HG03460 (cell line): ENCODE measurements at regions not wholly inside any gene's neighbourhood (a gene's known extent, or its start where the extent isn't known, plus 50 kb on each side); places are given as distances from the start of the nearest gene placed in this dataset.
"Not testable (repeated sequence)": the region's sequence is repeated elsewhere in the genome, so short reads cannot be mapped to it uniquely, and the experiment has no call there.

ENCODE experiments used
- ATAC-seq: cut with Tn5 transposase; IDR thresholded peaks from one replicate; pipeline ENCODE4 v1.9.1; 2021; ENCODE audit not compliant: unreplicated experiment

DNA sequence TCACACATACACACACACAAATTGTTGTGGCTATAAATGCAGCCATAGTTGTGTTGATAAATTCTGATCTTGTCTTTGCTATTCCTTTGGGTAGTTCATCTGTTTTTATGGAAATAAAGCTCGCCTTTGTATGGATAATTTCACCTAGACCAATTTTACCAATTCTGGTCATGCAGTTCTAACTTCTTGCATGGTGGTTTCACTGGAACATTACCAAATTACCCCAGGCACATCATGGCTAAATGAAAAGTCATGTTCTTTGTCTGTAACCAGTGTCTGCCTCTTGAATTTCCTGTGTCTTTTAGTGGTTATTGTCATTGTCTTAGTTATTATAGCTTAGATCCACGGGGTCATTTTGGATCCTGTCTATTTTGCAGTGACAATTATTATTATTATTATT is 50.3 kb upstream of the TMC1 start:
- ATAC-seq: no peak

DNA sequence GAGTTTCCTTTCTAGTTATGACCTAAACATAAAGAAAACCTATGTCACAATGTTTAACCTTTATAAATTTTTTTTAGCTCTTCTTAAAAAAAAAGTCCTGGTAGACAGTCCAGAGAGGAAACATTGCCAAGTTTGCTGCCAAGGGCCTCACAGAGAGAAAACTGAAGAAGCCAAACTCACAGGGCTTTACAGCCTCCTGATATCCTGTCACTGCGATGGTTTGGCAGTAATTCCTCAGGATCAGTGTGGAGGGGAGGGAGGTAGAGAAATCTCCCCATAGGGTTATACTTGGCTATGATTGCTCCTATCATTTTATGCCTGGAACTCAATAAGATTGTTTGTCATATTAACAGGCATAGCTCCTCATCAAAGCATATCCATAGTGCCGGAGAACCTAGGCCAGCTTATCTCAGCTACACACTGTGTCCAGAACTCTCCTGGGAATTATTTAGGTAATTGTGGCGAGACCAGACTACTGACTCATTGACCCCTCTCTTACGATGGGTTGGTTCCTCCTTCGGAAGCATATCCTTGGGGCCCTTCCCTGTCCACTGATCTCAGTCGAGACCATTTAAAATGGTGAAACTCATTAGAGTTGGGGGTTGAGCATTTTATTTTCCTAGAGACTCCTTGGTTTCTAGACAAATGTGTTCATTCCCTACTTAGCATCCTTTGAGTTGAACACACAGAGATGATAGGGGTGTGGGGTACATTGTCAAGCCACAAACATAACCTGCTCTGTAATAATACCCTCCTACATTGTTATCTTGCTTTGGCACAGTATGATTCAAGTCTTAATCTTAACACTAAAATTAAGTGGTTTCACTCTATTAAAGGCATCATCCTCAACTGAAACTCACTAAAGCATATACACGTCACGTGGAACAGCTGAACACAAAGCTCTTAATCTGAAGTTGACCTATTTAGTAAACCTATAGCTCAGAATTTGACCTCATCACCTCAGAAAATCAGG is 53.4 kb upstream of the TMC1 start:
- no peak for ATAC-seq

DNA sequence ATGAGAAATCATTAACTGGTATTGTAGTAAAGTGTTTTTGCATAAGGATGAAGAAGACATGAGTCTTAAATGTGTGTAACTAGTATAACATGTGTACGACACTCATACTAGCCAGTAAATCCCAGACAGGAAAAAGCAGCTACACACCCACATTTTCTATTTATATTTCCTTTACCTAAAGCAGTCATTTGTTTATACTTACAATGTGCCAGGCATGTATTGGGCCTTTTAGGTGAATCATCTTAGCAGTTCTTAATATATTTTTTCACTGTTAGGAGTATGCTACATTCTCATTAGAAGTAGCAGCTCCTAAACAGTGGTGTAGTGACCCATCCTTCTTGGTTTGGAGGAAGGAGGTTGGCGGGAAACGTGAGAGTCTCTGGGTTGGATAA is 55.8 kb upstream of the TMC1 start:
- no peak for ATAC-seq

DNA sequence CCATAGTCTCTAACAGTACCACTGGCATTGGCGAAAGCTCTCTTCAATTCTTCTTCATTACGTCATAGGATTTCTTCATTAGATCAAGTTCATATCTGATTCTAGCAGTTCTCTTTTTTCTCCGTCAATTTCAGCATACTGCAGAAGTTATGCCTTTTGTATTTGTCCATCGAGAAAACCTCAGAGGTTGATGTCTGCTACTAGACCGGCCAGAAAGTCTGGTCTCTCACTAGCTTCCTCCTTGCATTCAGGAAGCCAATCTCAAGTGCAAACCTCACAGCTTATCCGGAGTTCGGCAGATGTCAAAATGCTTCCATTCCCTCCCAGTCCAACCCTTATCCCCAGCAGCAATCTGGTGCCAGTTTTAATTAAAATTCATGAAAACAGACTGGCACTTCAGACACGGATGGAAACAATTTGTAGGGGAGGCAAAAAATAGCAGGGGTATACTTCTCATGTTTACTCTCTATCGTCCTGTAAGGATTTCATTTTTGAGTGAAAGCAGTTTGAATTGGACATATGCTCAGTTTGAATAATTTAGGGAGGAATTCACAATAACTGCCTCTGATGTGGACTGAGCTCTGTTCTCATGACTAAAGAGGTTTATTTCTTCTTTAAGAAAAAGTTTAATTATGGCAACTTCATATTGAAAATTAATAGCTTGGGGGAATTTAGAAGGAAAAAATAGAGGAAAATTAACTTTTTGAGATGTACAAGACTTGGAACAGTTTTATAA is 56.4 kb upstream of the TMC1 start:
- ATAC-seq: peak; percentile 69

DNA sequence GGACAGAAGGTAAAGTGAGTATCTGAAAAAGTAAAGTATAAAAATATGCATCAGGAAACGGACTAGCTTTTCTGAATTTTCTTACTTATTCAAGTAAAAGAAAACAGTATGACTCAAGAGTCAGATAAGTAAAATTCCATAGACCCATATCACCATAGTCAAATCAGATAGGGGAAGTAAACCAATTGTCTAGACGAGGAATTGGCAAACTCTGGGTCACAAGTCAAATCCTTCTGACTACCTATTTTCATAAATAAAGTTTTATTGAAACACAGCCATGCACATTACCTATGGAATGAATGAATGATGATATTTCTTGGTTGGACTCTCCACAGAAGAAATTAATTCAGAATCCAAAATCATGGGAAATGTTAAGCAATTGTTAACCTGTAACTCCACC is 59.1 kb upstream of the TMC1 start:
- ATAC-seq: no peak

DNA sequence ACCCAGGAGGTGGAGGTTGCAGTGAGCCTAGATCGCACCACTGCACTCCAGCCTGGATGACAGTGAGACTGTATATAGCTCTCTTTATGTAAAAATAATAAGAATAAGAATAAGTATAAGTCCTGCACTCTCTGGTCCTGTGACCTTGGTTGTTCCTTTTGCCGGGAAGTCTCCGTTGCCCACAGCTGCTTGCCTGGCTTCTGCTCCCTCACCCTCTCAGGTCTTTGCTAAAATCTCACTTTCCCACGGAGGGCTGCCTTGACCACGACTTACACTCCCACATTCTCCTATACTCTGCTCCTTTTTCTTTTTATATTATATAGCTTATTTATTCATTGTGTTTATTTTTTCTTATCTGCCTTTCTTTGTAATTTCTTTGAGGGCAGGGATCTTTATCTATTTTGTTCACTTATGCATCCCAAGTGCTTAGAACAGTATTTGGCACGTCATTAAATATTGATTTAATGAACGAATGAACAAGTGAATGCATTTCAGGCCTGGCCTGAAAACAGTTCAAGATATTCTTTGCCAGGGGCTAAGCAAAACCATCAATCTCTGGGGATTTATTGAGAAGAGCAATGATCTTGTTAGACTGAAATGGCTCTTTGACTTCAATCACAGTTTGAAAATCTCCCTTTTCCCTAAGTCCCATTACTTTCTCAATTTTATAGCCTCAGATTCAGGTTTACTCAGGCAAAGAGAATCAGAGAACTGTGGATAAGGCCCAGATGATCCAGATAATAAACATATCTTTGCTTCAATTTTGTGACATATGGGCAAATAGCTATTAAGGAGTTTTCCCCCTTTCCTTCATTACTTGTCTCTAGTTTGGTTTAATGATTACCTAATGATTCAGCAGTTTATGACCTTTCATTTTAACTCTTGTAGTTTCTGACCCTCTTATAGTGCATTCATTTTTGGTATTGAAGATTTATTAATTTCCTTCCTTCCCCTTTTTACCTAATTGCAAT is 60.8 kb upstream of the TMC1 start:
- no peak for ATAC-seq

DNA sequence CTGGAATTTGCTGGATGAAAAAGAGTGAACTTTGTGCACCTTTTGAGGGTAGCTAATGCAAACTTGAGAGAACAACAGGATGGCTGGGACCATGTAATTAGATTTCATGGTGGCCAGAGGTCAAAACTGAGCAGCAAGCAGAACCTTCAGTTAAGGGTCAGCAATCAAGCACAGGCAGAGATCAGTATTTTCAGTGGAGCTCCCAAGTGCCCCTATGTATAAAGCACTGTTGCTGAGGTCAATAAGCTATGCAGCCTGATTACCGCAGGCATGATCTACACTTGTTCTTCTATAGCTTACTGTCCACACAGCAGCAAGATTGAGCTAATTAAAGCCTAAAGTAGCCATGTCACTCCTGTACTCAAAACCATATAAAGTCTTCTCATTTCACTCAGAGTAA is 62.1 kb upstream of the TMC1 start:
- ATAC-seq: no peak

DNA sequence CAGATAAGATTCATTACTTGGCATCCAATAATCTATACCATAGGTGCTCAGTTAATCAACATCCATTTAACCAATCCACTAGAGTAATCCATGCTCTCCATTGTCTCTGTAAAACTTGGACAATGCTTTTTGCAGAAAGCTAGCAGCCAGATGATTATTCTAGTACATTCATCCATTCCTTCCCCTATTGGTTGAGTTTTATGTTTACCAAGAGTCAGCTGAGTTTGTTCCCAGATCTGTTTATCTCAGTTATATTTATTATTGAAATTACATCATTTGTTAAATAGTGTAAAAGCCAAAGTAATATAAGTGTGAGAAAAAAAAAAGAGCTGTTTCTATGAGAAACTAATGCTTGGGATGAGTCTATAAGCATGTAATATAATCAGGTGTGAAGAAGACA is 63.3 kb upstream of the TMC1 start:
- no peak for ATAC-seq

DNA sequence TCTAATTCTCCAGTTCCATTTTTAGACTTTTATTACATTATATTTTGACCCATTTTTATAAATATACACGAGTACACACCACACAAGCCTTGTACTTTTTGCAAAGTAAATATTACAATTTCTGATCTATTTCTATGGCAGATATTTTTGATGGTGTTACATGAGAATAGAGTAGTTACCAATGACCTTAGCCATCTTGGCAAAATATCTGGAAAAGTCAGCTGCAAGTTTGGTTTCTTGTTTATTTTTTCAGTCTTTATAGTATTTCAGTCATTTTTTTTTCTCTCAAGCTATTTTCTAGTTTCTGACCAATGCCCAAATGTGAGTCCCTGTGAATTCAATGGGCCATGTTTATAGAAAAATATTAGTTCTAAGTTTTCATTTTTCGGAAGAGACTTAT is 64.0 kb upstream of the TMC1 start:
- no peak for ATAC-seq

DNA sequence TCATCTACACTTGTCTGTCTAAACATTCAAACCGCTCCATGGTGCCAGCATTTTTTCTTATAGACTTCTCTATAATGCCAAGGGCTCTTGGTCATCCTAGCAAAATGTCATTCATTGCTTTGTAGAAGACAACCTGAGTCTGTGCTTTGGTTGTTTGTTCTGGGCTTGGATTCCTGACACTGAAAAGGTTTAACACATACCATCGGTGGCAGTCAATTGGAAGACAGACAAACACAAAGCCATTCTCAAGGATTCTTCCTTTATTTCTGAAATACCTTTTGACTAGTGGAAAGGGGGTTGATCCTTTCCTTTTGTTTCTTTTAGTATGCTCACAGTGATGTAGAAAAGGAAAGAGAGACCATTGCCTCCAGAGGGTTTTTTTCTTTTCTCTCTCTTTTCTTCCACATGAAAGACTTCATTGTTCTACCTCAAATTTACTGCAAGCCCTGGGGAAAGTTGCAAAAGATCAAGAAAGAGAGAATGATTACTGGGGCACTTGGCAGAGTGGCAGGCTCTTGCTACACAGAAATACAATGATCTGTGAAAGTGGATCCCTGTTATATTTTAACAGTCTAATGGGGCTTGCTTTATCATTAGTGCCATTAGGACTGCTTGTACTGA is 66.4 kb upstream of the TMC1 start:
- ATAC-seq: no peak

DNA sequence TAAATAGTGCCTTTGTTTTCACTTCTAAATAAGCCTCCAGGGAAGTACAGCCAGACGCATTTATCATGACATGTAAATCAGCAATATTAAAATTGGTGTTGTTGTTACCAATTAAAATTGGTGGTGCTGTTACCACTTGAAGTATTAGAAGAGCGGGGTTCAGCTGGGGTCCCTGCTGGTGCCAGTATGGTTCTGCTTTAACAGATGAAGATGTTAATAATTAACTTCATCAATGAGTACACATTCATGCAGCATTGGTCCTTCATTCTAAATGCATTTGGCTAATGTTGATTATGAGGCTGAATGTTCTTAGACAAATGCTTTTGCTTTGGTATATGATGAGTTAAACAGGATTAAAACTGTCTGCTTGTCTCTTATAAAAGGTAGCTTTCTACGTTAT is 67.6 kb upstream of the TMC1 start:
- ATAC-seq: no peak

DNA sequence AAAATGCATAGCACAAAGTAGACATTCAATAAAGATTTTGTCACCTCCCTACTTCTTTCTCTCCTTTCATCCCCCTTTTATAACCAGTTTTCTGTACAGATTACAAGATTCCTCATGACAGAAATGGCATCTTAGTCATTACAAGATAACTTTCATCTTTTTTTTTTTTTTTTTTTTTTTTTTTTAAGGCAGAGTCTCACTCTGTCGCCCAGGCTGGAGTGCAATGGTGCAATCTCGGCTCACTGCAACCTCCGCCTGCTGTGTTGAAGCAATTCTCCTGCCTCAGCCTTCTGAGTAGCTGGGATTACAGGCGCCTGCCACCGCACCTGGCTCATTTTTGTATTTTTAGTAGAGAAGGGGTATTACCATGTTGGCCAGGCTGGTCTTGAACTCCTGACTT is 75.2 kb upstream of the TMC1 start:
- not testable (repeated sequence) for ATAC-seq

DNA sequence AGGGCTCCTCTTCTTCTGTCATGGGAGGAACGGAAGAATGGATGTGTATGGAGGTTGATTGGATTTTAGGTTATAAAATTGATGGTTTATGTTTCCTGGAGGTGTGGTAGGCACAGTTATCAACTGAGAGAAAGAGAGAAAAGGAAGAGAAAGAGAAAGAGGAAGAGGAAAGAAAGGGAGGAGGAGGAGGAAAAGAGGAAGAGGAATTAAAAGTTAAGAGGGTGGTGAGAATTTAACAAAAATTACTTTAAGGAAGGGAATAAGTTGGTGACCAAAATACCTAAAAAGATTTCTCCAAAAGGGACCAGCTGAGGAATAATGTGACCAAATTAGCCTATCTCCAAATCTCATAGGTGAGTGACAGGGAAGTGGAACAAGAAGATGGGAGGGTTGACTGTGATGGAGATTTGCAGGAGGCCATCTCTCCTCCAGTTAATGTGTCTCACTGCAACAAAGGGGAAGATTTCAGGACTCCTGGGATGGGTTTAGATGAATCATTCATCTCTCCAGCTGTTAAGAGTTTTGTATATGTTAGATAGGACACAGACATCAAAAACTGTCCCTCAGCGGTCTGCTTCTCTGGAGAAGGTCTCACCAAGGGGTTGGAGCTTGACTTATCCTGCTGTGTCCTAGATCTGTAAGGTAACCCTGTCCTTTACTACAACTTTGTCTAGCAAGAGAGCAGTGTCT is 76.0 kb upstream of the TMC1 start:
- no peak for ATAC-seq

DNA sequence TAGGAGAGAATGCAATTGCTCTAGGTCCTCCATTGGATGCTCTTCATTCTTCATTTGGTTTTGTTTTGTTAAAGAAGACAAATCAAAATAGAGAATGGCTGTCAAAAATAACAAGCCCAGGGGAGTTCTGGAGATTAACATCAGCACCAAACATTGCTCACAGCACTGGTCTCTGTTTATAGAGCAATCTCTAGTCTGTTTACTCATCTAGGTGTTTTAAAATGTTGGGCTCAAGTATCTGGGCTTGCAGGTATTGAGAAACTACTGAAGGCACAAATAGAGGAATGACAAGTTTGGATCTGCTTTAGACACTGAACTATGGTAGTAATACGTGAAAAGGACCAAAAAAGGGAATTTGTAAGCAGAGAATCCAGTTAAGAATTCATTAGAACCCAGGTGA is 77.0 kb upstream of the TMC1 start:
- no peak for ATAC-seq

DNA sequence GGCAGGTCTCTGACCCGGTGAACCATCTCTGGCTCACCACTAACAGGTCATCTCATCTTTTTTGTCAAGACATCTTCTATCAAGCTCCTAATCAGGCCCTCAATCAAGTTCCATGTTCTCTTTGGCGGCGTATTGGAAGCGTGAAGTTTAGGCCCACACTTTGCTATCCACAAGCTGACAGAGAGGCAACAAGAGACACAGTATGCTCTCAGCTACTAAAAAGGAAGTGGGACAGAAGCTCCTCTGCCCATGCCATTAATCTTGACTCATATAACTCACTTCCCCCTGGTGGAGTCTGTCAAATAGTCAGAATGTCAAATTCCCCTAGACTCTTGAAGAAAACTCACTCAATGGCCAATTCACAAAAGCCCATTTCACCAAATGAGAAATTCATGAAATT is 77.6 kb upstream of the TMC1 start:
- peak; percentile 94 for ATAC-seq

DNA sequence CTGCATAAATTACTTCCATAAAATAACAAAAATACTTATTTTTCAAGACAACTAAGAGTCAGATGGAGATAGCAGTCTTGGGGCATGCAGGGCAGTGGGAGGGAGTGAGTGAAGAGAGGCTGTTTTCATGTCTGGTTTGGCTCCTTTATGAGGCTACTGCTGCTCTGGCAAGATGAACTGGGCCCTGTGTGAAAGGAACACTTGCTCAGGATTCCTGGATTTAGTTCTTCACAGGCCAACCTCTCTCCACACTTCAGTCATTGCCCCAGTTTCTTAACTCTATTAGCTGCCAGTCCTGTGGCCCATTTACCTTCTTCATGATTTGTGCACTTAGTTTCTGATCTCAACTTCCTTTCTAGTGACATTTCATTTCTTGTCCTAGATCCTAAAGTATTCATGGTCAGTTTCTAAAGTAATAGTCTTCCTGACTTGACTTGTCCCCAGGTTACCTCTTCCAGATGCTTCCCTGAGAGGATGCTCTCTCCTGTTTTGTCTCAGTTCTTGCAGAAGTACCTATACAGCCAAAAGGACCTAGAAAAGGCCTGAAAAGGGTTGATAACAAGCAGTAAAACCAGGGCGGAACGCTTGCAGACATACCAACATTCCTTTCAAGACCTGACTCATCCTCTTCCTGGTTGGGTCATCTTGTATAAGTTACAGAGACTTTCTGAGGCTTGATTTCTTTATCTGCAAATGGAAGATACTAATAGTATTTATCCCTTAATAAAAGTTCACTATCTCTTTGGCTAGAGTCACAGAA is 77.0 kb upstream of the ZFAND5 start:
- ATAC-seq: no peak

DNA sequence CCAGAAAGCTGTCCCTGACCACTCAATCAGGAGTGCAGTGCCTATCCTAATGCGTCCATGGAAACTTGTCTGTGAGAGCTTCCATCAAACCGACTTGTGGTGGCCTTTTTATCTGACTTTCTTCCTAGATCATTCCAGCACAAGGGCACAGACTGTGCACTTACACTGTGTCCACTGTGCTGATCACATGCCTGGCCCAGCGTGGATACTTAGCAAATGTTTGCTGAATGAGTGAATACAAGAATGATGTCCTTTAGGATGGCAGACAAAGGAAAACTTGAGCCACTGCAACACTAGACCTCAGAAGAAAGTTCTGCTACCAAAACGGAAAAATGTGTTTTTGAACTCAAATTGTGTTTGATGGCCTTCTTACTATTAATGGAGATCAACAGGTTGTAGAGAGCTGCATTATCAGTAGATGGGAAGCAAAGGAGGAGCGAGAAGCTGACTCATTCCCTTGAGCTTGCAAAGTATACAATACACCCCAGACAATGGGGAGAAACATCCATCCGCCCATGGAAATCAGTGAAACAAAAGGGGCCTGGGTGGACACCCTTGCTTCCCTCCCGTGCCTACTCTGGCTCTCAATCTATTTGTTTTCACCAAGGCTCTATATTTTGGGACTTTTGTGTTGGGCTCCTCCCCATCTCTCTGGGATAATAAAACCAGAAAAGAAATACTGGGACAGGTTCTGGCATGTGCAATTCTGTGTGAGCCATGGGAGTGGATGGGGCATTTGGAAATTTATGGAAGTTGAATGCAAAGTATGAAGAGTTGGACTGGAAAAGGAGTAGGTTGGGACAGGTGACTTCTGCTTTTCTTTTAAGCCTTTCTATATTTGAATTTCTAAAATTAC is 76.2 kb upstream of the ZFAND5 start:
- ATAC-seq: no peak

DNA sequence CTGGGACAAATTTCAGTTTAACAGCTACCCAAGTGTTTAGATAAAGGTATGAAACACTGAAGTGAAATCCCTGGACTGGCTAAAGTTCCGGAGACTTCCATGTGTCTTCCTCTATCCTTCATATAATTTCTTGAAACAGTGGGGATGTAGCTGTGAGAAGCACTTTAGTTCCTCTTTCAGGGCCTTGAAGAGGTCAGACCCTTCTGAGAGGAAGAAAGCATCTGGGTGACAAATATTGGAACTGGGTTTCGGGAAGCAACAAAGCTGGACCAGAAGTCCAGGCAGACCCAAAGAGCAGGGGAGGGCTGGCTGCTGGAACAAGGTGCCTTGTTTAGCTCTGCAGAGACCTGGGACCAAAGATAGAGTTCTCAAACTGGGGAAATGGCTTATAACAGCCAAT is 75.4 kb upstream of the ZFAND5 start:
- ATAC-seq: no peak
